ENCODE measurements at regions not wholly inside any gene's neighbourhood (a gene's known extent, or its start where the extent isn't known, plus 50 kb on each side); places are given as distances from the start of the nearest gene placed in this dataset.

GRCh38 chr1:30465096-30465495, 258.3 kb downstream of the MATN1 start:
- no peak for DNase-seq (ENCODE audit: low spot score, unreplicated experiment)
- Mint-ChIP-seq H3K27me3 (no peaks in the 10 kb centered on the region), H3K9me3 (ENCODE audit: low read depth) (no peaks in the 10 kb centered on the region), H3K36me3 (ENCODE audit: insufficient read depth) (no peaks in the 10 kb centered on the region), H3K4me1 (ENCODE audit: low read depth) (peaks cover 8% of the 10 kb centered on the region), H3K4me3 (ENCODE audit: low read depth) (no peak overlapping the region), H3K27ac (no peak overlapping the region)
- no peak for TF ChIP-seq CTCF (IDR thresholded peaks at IDR 0.05; ENCODE audit: unreplicated experiment)

- H3K4me3 Mint-ChIP-seq (ENCODE audit: low read depth): no peak overlapping the region
- H3K36me3 Mint-ChIP-seq (ENCODE audit: insufficient read depth): no peaks in the 10 kb centered on the region
- H3K27me3 Mint-ChIP-seq: no peaks in the 10 kb centered on the region
- H3K4me1 Mint-ChIP-seq (ENCODE audit: low read depth): peaks cover 8% of the 10 kb centered on the region
- no peak overlapping the region for H3K27ac Mint-ChIP-seq
- H3K9me3 Mint-ChIP-seq (ENCODE audit: low read depth): no peaks in the 10 kb centered on the region
- DNase-seq (ENCODE audit: low spot score, unreplicated experiment): no peak
- no peak for TF ChIP-seq CTCF (IDR thresholded peaks at IDR 0.05; ENCODE audit: unreplicated experiment)
These were observed 259.2 kb downstream of the MATN1 start for GRCh38 chr1:30464187-30464617.

- no peak for TF ChIP-seq CTCF (IDR thresholded peaks at IDR 0.05; ENCODE audit: unreplicated experiment)
- no peak for DNase-seq (ENCODE audit: low spot score, unreplicated experiment)
- H3K36me3 Mint-ChIP-seq (ENCODE audit: insufficient read depth): no peaks in the 10 kb centered on the region
- peaks cover 8% of the 10 kb centered on the region for H3K4me1 Mint-ChIP-seq (ENCODE audit: low read depth)
- peaks cover 3% of the 10 kb centered on the region for H3K9me3 Mint-ChIP-seq (ENCODE audit: low read depth)
- H3K4me3 Mint-ChIP-seq (ENCODE audit: low read depth): no peak overlapping the region
- no peak overlapping the region for H3K27ac Mint-ChIP-seq
- H3K27me3 Mint-ChIP-seq: peaks cover 4% of the 10 kb centered on the region
These were observed 260.5 kb downstream of the MATN1 start for GRCh38 chr1:30462826-30463425.

GRCh38 chr1:30462166-30462565, 261.2 kb downstream of the MATN1 start:
- Mint-ChIP-seq H3K4me3 (ENCODE audit: low read depth) (no peak overlapping the region), H3K4me1 (ENCODE audit: low read depth) (peaks cover 8% of the 10 kb centered on the region), H3K36me3 (ENCODE audit: insufficient read depth) (no peaks in the 10 kb centered on the region), H3K27ac (no peak overlapping the region), H3K9me3 (ENCODE audit: low read depth) (peaks cover 5% of the 10 kb centered on the region), H3K27me3 (peaks cover 9% of the 10 kb centered on the region)
- no peak for DNase-seq (ENCODE audit: low spot score, unreplicated experiment)
- no peak for TF ChIP-seq CTCF (IDR thresholded peaks at IDR 0.05; ENCODE audit: unreplicated experiment)

GRCh38 chr1:30461640-30462039, 261.7 kb downstream of the MATN1 start:
- Mint-ChIP-seq H3K36me3 (ENCODE audit: insufficient read depth) (no peaks in the 10 kb centered on the region), H3K4me1 (ENCODE audit: low read depth) (peaks cover 8% of the 10 kb centered on the region), H3K27me3 (peaks cover 12% of the 10 kb centered on the region), H3K4me3 (ENCODE audit: low read depth) (no peak overlapping the region), H3K9me3 (ENCODE audit: low read depth) (peaks cover 8% of the 10 kb centered on the region), H3K27ac (no peak overlapping the region)
- no peak for TF ChIP-seq CTCF (IDR thresholded peaks at IDR 0.05; ENCODE audit: unreplicated experiment)
- no peak for DNase-seq (ENCODE audit: low spot score, unreplicated experiment)

Measured in progenitor cell of endocrine pancreas (in vitro differentiated cells).